ENCODE measurements at regions not wholly inside any gene's neighbourhood (a gene's known extent, or its start where the extent isn't known, plus 50 kb on each side); places are given as distances from the start of the nearest gene placed in this dataset.
"Not testable (repeated sequence)": the region's sequence is repeated elsewhere in the genome, so short reads cannot be mapped to it uniquely, and the experiment has no call there.

GRCh38 chr15:66882251-66883020, 180.4 kb downstream of the SMAD6 start:
- Histone ChIP-seq H3K9me3 (0 out of 2 replicates have a peak, but pooled peaks cover under 1% of the 10 kb centered on the region), H3K4me3 (no peak overlapping the region), H3K36me3 (no peaks in the 10 kb centered on the region), H3K9ac (no peak overlapping the region), H4K20me1 (peaks cover 16% of the 10 kb centered on the region), H3K27ac (no peak overlapping the region), H3K4me1 (peaks cover 39% of the 10 kb centered on the region), H3K4me2 (no peak overlapping the region), H3K27me3 (no peaks in the 10 kb centered on the region)
- TF ChIP-seq Cebpa-rat (IDR thresholded peaks at IDR 0.05): no peak

- H3K4me2 ChIP-seq: no peak overlapping the region
- no peaks in the 10 kb centered on the region for H3K36me3 ChIP-seq
- H3K4me1 ChIP-seq: peaks cover 30% of the 10 kb centered on the region
- H3K27me3 ChIP-seq: no peaks in the 10 kb centered on the region
- no peak overlapping the region for H3K27ac ChIP-seq
- H3K9me3 ChIP-seq: peaks cover 10% of the 10 kb centered on the region; the same call in 1 of the 2 replicates
- H4K20me1 ChIP-seq: peaks cover 6% of the 10 kb centered on the region; the same call in 1 of the 2 replicates
- TF ChIP-seq Cebpa-rat (IDR thresholded peaks at IDR 0.05): no peak
- no peak overlapping the region for H3K4me3 ChIP-seq
- no peak overlapping the region for H3K9ac ChIP-seq
Measured at GRCh38 chr15:66883284-66883911, 181.4 kb downstream of the SMAD6 start.

- Histone ChIP-seq H4K20me1 (no peaks in the 10 kb centered on the region; the same call in 1 of the 2 replicates), H3K9me3 (peaks cover 18% of the 10 kb centered on the region), H3K9ac (no peak overlapping the region), H3K27me3 (no peaks in the 10 kb centered on the region), H3K36me3 (no peaks in the 10 kb centered on the region), H3K27ac (no peak overlapping the region), H3K4me3 (no peak overlapping the region), H3K4me2 (no peak overlapping the region), H3K4me1 (peaks cover 23% of the 10 kb centered on the region)
- no peak for TF ChIP-seq Cebpa-rat (IDR thresholded peaks at IDR 0.05)
Measured at GRCh38 chr15:66884115-66884622, 181.2 kb upstream of the SMAD3 start.

GRCh38 chr15:66884661-66885237, 180.7 kb upstream of the SMAD3 start:
- no peak overlapping the region for H3K27ac ChIP-seq
- TF ChIP-seq Cebpa-rat (IDR thresholded peaks at IDR 0.05): no peak
- no peak overlapping the region for H3K4me3 ChIP-seq
- H4K20me1 ChIP-seq: no peaks in the 10 kb centered on the region; the same call in 1 of the 2 replicates
- no peak overlapping the region for H3K9ac ChIP-seq
- H3K4me1 ChIP-seq: peaks cover 22% of the 10 kb centered on the region
- peaks cover 24% of the 10 kb centered on the region for H3K9me3 ChIP-seq
- H3K36me3 ChIP-seq: no peaks in the 10 kb centered on the region
- no peak overlapping the region for H3K4me2 ChIP-seq
- H3K27me3 ChIP-seq: no peaks in the 10 kb centered on the region

GRCh38 chr15:66885281-66885915, 180.0 kb upstream of the SMAD3 start:
- peaks cover 16% of the 10 kb centered on the region for H3K4me1 ChIP-seq
- no peak for TF ChIP-seq Cebpa-rat (IDR thresholded peaks at IDR 0.05)
- no peak overlapping the region for H3K27ac ChIP-seq

GRCh38 chr15:66886241-66886675, 179.1 kb upstream of the SMAD3 start:
- Histone ChIP-seq H3K9ac (no peak overlapping the region), H3K4me2 (no peak overlapping the region), H4K20me1 (no peaks in the 10 kb centered on the region), H3K27me3 (no peaks in the 10 kb centered on the region), H3K9me3 (peaks cover 29% of the 10 kb centered on the region), H3K4me3 (no peak overlapping the region), H3K4me1 (peaks cover 9% of the 10 kb centered on the region; the same call in 1 of the 2 replicates), H3K36me3 (no peaks in the 10 kb centered on the region), H3K27ac (no peak overlapping the region)
- TF ChIP-seq Cebpa-rat (IDR thresholded peaks at IDR 0.05): no peak

More at GRCh38 chr15:66885281-66885915, 180.0 kb upstream of the SMAD3 start:
- Histone ChIP-seq H3K9me3 (peaks cover 29% of the 10 kb centered on the region), H3K27me3 (no peaks in the 10 kb centered on the region), H3K9ac (no peak overlapping the region), H3K4me3 (no peak overlapping the region), H4K20me1 (no peaks in the 10 kb centered on the region; the same call in 1 of the 2 replicates), H3K4me2 (no peak overlapping the region), H3K36me3 (no peaks in the 10 kb centered on the region)

- H3K36me3 ChIP-seq: no peaks in the 10 kb centered on the region
- peaks cover 7% of the 10 kb centered on the region; the same call in 1 of the 2 replicates for H3K4me1 ChIP-seq
- peaks cover 29% of the 10 kb centered on the region for H3K9me3 ChIP-seq
- no peak overlapping the region for H3K9ac ChIP-seq
- no peak overlapping the region for H3K27ac ChIP-seq
- no peaks in the 10 kb centered on the region for H4K20me1 ChIP-seq
- no peaks in the 10 kb centered on the region for H3K27me3 ChIP-seq
- H3K4me2 ChIP-seq: no peak overlapping the region
- H3K4me3 ChIP-seq: no peak overlapping the region
- no peak for TF ChIP-seq Cebpa-rat (IDR thresholded peaks at IDR 0.05)
Measured at GRCh38 chr15:66886686-66887273, 178.6 kb upstream of the SMAD3 start.

- not testable (repeated sequence) for H3K4me2 ChIP-seq, H3K27me3 ChIP-seq, H4K20me1 ChIP-seq, H3K27ac ChIP-seq, H3K4me1 ChIP-seq, H3K9ac ChIP-seq, H3K4me3 ChIP-seq, H3K36me3 ChIP-seq
- H3K9me3 ChIP-seq: peaks cover 29% of the 10 kb centered on the region
Measured at GRCh38 chr15:66889298-66889697, 176.1 kb upstream of the SMAD3 start.

GRCh38 chr15:66891776-66892175, 173.6 kb upstream of the SMAD3 start:
- Histone ChIP-seq H3K27me3 (no peaks in the 10 kb centered on the region), H3K9ac (no peak overlapping the region), H3K4me2 (no peak overlapping the region), H3K36me3 (no peaks in the 10 kb centered on the region), H3K27ac (no peak overlapping the region), H3K4me3 (no peak overlapping the region), H3K4me1 (no peaks in the 10 kb centered on the region), H3K9me3 (peaks cover 29% of the 10 kb centered on the region), H4K20me1 (no peaks in the 10 kb centered on the region)
- no peak for TF ChIP-seq Cebpa-rat (IDR thresholded peaks at IDR 0.05)

Measured in BLaER1 (cell line).